GM18502 (cell line): ENCODE measurements at regions not wholly inside any gene's neighbourhood (a gene's known extent, or its start where the extent isn't known, plus 50 kb on each side); places are given as distances from the start of the nearest gene placed in this dataset.
"Not testable (repeated sequence)": the region's sequence is repeated elsewhere in the genome, so short reads cannot be mapped to it uniquely, and the experiment has no call there.

ENCODE experiments used
- ATAC-seq: cut with Tn5 transposase; IDR thresholded peaks from one replicate; pipeline ENCODE4 v1.9.1; 2021; ENCODE audit warnings: mild to moderate bottlenecking; ENCODE audit not compliant: unreplicated experiment, poor library complexity

GRCh38 chr12:116380740-116381139 is 103.2 kb upstream of the MED13L start:
- not testable (repeated sequence) for ATAC-seq

- ATAC-seq: no peak
Measured at GRCh38 chr12:116381240-116381743, 103.8 kb upstream of the MED13L start.

- no peak for ATAC-seq
Measured at GRCh38 chr12:116381744-116382685, 104.5 kb upstream of the MED13L start.

GRCh38 chr12:116382686-116383530 is 105.4 kb upstream of the MED13L start:
- ATAC-seq: no peak

GRCh38 chr12:116384175-116384574 is 106.7 kb upstream of the MED13L start:
- no peak for ATAC-seq

GRCh38 chr12:116384691-116385485 is 107.4 kb upstream of the MED13L start:
- ATAC-seq: no peak

GRCh38 chr12:116385486-116386217 is 108.2 kb upstream of the MED13L start:
- no peak for ATAC-seq

- no peak for ATAC-seq
Measured at GRCh38 chr12:116389326-116389725, 111.8 kb upstream of the MED13L start.

GRCh38 chr12:116389990-116390389 is 112.5 kb upstream of the MED13L start:
- ATAC-seq: no peak

- no peak for ATAC-seq
Measured at GRCh38 chr12:116390401-116391335, 113.2 kb upstream of the MED13L start.

GRCh38 chr12:116391501-116391900 is 114.0 kb upstream of the MED13L start:
- no peak for ATAC-seq

- ATAC-seq: no peak
Measured at GRCh38 chr12:116392061-116392460, 114.6 kb upstream of the MED13L start.

GRCh38 chr12:116393255-116393654 is 115.8 kb upstream of the MED13L start:
- no peak for ATAC-seq

GRCh38 chr12:116393859-116394650 is 116.6 kb upstream of the MED13L start:
- ATAC-seq: no peak

GRCh38 chr12:116395396-116395795 is 117.9 kb upstream of the MED13L start:
- no peak for ATAC-seq

GRCh38 chr12:116397148-116397547 is 119.7 kb upstream of the MED13L start:
- ATAC-seq: no peak

- ATAC-seq: no peak
Measured at GRCh38 chr12:116398193-116398592, 120.7 kb upstream of the MED13L start.

- no peak for ATAC-seq
Measured at GRCh38 chr12:116399055-116399454, 121.6 kb upstream of the MED13L start.
